ENCODE measurements at regions not wholly inside any gene's neighbourhood (a gene's known extent, or its start where the extent isn't known, plus 50 kb on each side); places are given as distances from the start of the nearest gene placed in this dataset.

DNA sequence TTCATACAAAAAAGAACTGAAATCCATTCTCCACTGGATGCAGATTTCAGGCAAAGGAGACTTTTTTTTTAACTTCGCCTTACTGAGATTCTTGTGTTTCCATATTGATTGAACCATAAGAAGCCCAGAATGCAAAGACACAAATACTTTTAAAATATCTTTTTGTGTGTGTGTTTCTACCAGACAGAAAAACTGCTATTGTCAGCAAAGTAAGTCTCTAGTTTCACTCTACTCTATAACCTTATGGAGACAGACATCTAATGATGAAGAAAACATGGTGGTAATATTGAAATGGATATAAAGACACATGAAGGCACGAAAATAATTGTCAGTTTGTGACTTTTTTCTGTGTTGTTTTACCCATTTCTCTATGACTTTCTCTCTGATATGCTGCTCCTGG, 260.3 kb upstream of the RORB start:
- Histone ChIP-seq H3K27ac (ENCODE audit: insufficient read depth, low read length) (no peak overlapping the region), H2BK120ac (ENCODE audit: low read depth, low read length) (no peak overlapping the region), H3K14ac (replicated peaks; ENCODE audit: low read depth, low read length) (no peak overlapping the region), H4K5ac (ENCODE audit: low read depth, low read length) (no peak overlapping the region), H3K4ac (ENCODE audit: low read depth, low read length) (no peak overlapping the region), H3K79me1 (ENCODE audit: low read depth in 1 of 2, low read length in 2 of 2) (no peaks in the 10 kb centered on the region), H2AK9ac (replicated peaks; ENCODE audit: low read depth, low read length, poor library complexity) (no peak overlapping the region), H3K4me3 (ENCODE audit: insufficient read depth, low read depth, low read length) (no peak overlapping the region), H3K9me1 (ENCODE audit: insufficient read depth, low read length) (no peaks in the 10 kb centered on the region), H2BK20ac (ENCODE audit: low read depth, low read length) (no peak overlapping the region), H4K8ac (ENCODE audit: low read depth in 2 of 2, low read length in 2 of 2) (no peak overlapping the region), H4K20me1 (ENCODE audit: insufficient read depth, low read length) (no peaks in the 10 kb centered on the region), H3K4me1 (ENCODE audit: control insufficient read depth, insufficient read depth, low read length) (no peaks in the 10 kb centered on the region), H2AFZ (replicated peaks; ENCODE audit: low read length, poor library complexity) (no peak overlapping the region), H3K23ac (ENCODE audit: low read depth, low read length) (no peak overlapping the region), H2BK15ac (ENCODE audit: low read depth, low read length) (no peak overlapping the region), H2AK5ac (ENCODE audit: low read depth, low read length) (no peak overlapping the region), H3K27me3 (ENCODE audit: control insufficient read depth, insufficient read depth, low read length) (no peaks in the 10 kb centered on the region), H2BK5ac (ENCODE audit: low read depth, low read length, poor library complexity, severe bottlenecking) (no peak overlapping the region), H3K36me3 (ENCODE audit: control insufficient read depth, insufficient read depth, low read length) (no peaks in the 10 kb centered on the region), H3K4me2 (ENCODE audit: low read depth, low read length) (no peak overlapping the region), H3K56ac (ENCODE audit: extremely low read depth, insufficient read depth, low read length) (no peak overlapping the region), H3K9me3 (ENCODE audit: control insufficient read depth, insufficient read depth, low read length) (peaks cover 2% of the 10 kb centered on the region; the same call in 1 of the 2 replicates), H4K91ac (ENCODE audit: insufficient read depth, low read depth, low read length) (no peak overlapping the region), H3K9ac (ENCODE audit: low read depth, low read length) (no peak overlapping the region), H3K18ac (ENCODE audit: low read depth, low read length) (no peak overlapping the region)
- no CpG with 5 or more reads among the region's 2 CpGs for WGBS, 2 experiments (ENCODE audit: extremely low coverage in 2 of 2, insufficient read length in 1 of 2)
- intact Hi-C loops (cut with micrococcal nuclease) (no loop called here), dilution Hi-C loops (cut with HindIII; ENCODE audit: low sequenced_read_pairs, unreplicated experiment) (no loop called here), in situ Hi-C loops (cut with MboI; ENCODE audit: low sequenced_read_pairs) (no loop called here)
- no TSS peak for BruUV-seq (replicated peaks)
- ATAC-seq (ENCODE audit: low read depth): no peak
- ChIA-PET CTCF (no interaction called here), POLR2A (ENCODE audit: unreplicated experiment) (no interaction called here)
- no peak for DNase-seq
- no peak for TF ChIP-seq POLR2A (IDR thresholded peaks at IDR 0.05; ENCODE audit: low read depth, low read length)
- no peak for TF ChIP-seq NFE2L2 (IDR thresholded peaks at IDR 0.05; ENCODE audit: low read depth, low read length)
- no peak for TF ChIP-seq FOS (IDR thresholded peaks at IDR 0.05; ENCODE audit: low read depth, low read length)
- TF ChIP-seq MAFK (IDR thresholded peaks at IDR 0.05; ENCODE audit: low read depth, low read length): peak; percentile 55

All from IMR-90 (cell line).